Fibroblast of lung (primary cell): ENCODE measurements at regions not wholly inside any gene's neighbourhood (a gene's known extent, or its start where the extent isn't known, plus 50 kb on each side); places are given as distances from the start of the nearest gene placed in this dataset.

Experiments
- EZH2 ChIP-seq: IDR thresholded peaks from 2 replicates; pipeline ENCODE4 v1.5.1; 2012; ENCODE audit warnings: low read length, control low read depth, mild to moderate bottlenecking; ENCODE audit errors: missing control alignments
- TF ChIP-seq, protein P1 (sequence below), 2 donors: IDR thresholded peaks in 1 of 2; conservative IDR thresholded peaks in 1 of 2; 1 replicate in 1 of 2; 2 replicates in 1 of 2; pipeline ENCODE4 v1.5.1; 2011 to 2012; ENCODE audit warnings: low read length in 2 of 2, control low read depth in 1 of 2, inconsistent platforms in 1 of 2, low read depth in 1 of 2, mild to moderate bottlenecking in 1 of 2

DNA sequence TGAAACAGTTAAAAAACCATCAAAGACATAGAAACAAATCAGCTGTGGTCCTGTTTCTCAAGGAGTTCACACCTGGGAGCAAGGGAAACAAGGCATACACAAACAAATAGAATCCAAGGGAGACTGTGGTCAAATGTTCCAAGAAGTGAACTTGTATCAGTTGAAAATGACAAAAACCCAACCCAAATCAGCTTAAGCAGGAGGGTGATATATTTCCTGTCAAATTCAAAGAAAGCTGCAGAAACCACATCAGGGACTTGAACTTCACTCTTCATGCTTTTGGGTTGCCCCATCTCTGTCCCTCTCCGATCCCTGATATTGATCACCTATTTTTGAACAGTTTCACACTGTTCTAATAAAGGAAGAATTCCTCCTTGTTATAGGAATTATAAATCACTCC is 148.6 kb upstream of the FMR1 start:
- TF ChIP-seq EZH2, result no peak
- TF ChIP-seq, protein P1, sequence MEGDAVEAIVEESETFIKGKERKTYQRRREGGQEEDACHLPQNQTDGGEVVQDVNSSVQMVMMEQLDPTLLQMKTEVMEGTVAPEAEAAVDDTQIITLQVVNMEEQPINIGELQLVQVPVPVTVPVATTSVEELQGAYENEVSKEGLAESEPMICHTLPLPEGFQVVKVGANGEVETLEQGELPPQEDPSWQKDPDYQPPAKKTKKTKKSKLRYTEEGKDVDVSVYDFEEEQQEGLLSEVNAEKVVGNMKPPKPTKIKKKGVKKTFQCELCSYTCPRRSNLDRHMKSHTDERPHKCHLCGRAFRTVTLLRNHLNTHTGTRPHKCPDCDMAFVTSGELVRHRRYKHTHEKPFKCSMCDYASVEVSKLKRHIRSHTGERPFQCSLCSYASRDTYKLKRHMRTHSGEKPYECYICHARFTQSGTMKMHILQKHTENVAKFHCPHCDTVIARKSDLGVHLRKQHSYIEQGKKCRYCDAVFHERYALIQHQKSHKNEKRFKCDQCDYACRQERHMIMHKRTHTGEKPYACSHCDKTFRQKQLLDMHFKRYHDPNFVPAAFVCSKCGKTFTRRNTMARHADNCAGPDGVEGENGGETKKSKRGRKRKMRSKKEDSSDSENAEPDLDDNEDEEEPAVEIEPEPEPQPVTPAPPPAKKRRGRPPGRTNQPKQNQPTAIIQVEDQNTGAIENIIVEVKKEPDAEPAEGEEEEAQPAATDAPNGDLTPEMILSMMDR (conservative IDR thresholded peaks at IDR 0.05 in 1 of 2, IDR thresholded peaks at IDR 0.05 in 1 of 2; ENCODE audit: low read depth in 1 of 2, low read length in 2 of 2), result no peak
